HG03439 (cell line): ENCODE measurements at regions not wholly inside any gene's neighbourhood (a gene's known extent, or its start where the extent isn't known, plus 50 kb on each side); places are given as distances from the start of the nearest gene placed in this dataset.

Experiments used
- ATAC-seq: cut with Tn5 transposase; IDR thresholded peaks from one replicate; pipeline ENCODE4 v1.9.1; 2021; ENCODE audit warnings: mild to moderate bottlenecking, moderate library complexity; ENCODE audit not compliant: unreplicated experiment

GRCh38 chr11:106447631-106448191 is 370.2 kb downstream of the AASDHPPT start:
- no peak for ATAC-seq

DNA sequence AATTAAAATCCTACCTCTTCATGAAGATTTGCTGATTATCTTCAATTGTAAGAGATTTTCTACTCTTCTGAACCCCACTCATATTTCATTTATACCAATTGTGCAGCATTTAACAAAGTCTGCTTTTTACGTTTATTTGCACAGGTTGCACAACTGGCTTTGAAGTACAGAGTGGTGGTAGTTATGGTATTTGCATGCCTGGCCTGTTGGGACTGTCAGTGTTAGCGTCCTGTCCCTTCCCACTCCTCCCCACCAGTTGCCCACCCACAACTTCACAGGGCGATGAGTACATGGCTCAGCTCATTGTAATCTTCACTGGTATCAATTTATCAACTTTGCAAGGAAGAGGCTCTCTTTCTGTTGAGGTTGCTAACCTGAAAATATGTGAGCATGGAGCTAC is 372.3 kb downstream of the AASDHPPT start:
- ATAC-seq = no peak

DNA sequence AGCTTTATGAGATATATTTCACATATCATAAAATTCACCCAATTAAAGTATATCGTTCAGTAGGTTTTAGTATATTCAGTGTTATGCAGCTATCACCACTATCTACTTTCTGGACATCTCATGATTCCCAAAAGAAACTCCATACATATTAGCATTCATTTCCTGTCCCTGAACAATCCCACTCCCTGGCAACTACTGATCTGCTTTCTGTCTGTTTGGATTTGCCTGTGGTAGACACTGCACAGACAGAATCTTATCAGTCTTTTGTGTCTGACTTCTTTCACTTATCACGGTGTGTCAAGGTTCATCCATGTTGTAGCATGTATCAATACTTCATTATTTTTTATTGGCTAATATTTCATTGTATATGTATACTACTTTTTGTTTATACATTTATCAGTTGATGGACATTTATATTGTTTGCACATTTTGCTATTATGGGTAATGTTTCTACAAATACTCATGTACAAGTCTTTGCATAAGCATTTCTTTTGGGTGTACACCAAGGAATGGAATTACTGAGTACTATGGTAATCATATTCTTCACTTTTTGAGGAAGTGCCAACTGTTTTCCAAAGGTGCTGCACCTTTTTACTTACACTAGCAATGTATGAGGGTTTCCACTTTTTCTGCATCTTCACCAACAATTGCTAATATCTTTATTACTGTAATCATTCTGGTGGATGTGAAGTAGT is 373.9 kb downstream of the AASDHPPT start:
- no peak for ATAC-seq

DNA sequence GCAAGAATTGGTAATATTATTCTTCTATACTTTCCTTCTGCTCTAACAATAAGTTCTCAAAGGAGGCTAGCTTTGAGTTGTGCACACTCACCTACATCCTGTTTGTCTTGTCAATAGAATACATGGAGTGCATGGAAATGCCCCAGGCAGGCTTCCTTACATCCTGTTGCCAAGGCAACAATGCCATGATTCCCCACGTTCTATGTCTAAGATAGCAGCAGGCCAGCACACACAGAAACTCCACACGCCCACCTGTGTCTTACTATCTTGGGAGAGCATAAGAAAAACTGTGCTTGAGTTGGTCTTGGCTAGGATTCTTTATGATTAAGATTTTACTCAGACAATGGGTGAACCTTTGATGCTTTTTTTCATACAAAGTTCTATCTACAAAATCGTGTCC is 379.2 kb downstream of the AASDHPPT start:
- ATAC-seq = no peak

GRCh38 chr11:106457727-106458126 is 380.3 kb downstream of the AASDHPPT start:
- ATAC-seq = no peak

DNA sequence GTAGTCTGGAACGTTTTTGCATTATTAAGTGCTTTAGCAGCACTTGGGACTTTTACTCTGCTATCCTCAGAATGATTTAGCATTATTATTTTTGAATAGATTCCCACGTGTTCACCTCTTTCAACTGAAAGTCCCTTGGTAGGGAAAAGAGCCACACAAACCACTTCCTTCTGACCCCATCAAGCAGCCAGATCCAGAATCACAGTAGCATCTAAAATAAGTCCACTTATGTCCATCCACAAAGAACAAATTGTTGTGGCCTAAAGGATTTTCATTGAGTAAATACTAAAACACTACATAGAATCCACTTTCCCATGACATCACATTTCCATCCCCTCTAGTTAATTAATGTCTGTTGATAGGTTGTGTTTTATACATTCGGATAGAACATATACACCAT is 381.7 kb downstream of the AASDHPPT start:
- no peak for ATAC-seq

- no peak for ATAC-seq
These were observed 383.8 kb downstream of the AASDHPPT start for GRCh38 chr11:106461148-106461691.

- no peak for ATAC-seq
These were observed 384.5 kb downstream of the AASDHPPT start for GRCh38 chr11:106461839-106462545.

DNA sequence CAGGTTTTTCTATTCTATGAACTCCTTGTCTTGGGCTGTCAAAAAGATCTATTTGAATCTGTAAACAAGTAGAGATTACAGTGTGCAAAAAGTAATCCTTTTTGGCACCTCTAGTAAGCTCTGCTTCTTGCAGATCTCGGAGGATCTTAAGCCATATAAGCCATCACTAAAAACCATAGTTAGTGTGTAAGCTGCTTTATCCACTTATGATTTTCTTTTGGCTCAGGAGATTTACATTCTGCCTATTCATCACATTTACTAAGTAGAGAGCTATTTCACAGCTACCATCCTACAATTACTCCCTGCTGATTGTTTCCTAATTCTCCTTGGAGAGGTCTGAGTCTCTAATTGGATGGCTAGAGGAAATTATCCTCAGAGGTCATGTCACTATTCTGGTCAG is 385.7 kb downstream of the AASDHPPT start:
- ATAC-seq = no peak

DNA sequence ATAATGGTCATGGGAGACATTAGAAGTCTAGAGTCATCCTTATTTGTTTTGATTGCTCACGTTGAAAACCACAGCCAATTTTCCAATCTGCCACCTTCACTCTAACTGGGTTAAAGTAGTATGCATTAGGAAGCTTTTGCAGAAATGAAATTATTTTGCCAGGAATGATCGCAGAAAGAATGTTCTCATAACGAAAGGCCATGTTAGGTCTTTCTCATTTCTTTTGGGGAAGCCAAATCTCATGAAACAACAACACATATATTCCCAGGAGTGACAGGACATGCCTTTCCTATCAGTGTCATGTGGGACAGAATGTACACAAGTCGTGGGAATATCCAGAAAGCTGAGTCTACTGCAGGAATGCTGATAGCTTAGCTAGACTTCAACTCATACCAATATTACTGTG is 386.3 kb downstream of the AASDHPPT start:
- no peak for ATAC-seq

DNA sequence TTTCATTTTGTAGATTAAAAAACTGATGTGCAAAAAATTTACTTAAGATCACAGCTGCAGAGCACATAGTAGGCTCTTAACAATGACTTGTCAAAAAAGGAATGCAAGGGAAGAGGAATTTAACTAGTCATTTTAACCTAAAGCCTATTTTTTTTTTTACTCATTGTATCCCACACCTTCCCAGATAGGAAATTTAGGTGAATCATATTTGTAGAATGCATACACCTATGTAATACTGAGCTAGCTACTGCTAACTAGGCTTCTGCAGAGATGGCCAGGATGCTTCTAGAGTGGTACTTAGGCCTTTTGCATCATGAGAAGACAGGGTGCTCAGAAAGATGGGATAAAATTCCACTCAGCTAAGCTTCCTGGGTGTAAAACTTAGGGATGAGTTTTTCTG is 387.3 kb downstream of the AASDHPPT start:
- ATAC-seq = no peak

GRCh38 chr11:106466521-106467080 is 389.1 kb downstream of the AASDHPPT start:
- ATAC-seq = no peak

- no peak for ATAC-seq
These were observed 390.0 kb downstream of the AASDHPPT start for GRCh38 chr11:106467501-106467900.

DNA sequence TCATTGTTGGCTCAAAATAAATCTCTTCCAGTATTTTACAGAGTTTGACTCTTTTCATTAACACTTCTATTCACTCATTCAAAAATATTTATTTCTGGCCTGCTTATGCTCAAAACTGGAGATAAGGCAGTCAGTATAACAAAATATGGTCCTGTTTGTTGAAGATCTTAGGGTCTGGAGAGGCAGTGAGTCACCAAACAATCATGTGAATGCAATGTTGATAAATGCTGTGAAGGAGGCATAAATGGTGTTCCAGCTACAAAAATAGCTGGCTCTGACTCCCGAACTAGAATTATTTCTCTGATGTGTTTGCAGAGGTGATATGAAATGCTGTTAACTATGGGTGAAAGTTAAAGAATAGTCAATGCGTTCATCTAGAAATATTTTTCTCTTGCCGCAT is 390.6 kb downstream of the AASDHPPT start:
- no peak for ATAC-seq

DNA sequence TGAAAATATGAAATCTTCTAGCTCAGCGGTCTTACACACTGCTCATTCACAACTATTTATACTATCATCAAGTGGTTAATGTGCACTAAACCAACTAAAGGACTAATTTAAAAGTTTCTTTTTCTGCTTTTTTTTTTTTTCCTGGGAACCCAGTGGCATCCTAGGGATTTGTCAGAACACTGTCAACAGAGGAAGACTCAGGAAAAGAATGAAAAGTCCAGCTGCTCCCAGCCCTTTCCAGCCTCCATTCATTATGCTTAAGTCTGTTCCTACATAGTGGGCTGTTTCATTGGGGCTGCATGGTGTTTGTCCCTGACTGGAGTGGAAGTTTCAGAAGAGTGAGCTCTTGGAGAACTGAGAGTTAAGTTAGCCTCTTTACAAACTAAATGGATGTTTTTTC is 391.1 kb downstream of the AASDHPPT start:
- no peak for ATAC-seq

GRCh38 chr11:106470230-106470629 is 392.8 kb downstream of the AASDHPPT start:
- no peak for ATAC-seq

- no peak for ATAC-seq
These were observed 393.8 kb downstream of the AASDHPPT start for GRCh38 chr11:106471276-106471675.

DNA sequence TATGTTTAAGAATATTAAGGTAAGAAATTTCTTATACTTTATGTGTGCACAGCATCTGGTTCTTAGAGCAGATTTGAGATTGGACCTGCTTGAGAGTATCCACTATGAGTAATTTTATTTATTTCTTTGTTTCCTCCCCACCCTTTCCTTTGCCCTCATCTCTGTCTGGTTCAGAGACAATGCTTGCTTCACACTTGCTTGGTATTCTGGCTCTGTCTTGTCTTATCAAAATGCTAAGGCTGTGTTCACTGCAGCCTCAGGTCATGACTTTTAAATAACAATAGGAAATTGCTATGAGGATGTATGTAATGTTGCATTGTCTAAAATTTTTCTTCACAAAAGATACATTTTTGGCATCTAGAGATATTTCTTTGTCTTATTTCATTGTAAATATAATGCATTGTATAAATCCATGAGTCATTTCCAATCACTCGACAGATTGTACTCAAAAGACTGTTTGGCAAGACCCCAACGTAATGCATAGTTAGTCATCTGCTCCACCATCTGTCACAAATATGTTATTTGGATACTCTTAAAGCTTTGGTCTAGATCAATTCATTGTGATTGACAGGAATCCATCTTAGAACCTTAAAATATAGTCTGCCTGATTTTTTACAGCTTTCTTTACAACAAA is 395.7 kb downstream of the AASDHPPT start:
- ATAC-seq = no peak

GRCh38 chr11:106474274-106474673 is 396.8 kb downstream of the AASDHPPT start:
- ATAC-seq = no peak

GRCh38 chr11:106475181-106475580 is 397.7 kb downstream of the AASDHPPT start:
- no peak for ATAC-seq

- no peak for ATAC-seq
These were observed 400.3 kb downstream of the AASDHPPT start for GRCh38 chr11:106477776-106478175.
